ENCODE measurements at regions not wholly inside any gene's neighbourhood (a gene's known extent, or its start where the extent isn't known, plus 50 kb on each side); places are given as distances from the start of the nearest gene placed in this dataset.
"Not testable (repeated sequence)": the region's sequence is repeated elsewhere in the genome, so short reads cannot be mapped to it uniquely, and the experiment has no call there.

DNA sequence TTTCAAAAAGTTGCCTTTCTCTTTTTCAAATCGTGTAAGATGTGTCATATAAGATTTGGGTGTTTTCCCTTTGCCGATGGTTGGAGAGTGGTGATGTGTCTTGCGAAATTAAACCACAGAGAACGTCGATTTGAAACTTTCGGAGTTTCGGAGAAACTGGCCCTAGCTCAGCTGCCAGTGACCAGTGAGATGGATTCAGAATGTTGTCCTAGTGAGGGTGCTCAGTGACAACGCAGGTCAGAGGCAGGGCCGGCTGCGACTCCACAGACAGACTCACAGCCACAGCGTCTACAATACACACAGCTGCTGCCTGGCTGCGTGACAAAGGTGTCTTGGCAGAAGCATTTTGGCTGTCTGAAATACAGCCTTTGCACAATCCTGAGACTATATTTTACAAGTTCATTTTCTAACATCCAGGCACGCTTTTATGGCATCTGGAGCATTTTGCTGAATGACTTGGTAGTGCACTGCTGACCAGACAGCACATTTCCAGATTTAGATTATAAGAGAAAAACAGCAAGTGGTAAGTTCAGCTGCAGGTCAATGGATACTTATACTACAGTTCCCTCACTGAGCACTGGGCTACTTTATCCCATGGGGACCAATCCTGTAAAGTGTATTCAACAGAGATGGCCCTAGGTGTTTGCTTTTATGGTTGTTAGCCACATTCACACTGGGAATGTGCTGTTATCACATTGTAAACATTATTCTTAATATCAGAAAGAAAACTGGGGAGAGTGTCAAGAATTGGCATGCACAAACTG lies 207.5 kb downstream of the KCNRG start:
- DNase-seq (ENCODE audit: low read depth in 4 of 4, low spot score in 3 of 4): no peak

DNA sequence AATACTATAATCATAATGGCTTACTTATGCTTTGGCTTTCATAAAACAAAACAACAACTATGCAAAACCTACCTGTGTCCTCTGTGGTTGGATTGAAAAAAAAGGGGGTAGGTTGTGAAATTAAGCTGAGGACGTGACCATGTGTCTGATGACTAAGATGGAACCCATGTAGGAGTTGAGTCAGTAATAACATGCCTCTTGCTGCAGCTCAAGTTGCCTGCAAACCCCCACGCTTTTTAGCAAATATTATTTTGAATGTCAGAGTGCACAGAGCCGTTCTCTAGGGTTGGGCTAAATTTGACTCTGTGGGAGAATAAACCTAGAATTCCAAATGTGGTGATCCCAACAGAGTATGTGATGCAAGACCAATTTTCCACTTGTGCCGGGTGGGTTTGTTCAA lies 209.3 kb downstream of the KCNRG start:
- DNase-seq (ENCODE audit: low read depth in 4 of 4, low spot score in 3 of 4): no peak

DNA sequence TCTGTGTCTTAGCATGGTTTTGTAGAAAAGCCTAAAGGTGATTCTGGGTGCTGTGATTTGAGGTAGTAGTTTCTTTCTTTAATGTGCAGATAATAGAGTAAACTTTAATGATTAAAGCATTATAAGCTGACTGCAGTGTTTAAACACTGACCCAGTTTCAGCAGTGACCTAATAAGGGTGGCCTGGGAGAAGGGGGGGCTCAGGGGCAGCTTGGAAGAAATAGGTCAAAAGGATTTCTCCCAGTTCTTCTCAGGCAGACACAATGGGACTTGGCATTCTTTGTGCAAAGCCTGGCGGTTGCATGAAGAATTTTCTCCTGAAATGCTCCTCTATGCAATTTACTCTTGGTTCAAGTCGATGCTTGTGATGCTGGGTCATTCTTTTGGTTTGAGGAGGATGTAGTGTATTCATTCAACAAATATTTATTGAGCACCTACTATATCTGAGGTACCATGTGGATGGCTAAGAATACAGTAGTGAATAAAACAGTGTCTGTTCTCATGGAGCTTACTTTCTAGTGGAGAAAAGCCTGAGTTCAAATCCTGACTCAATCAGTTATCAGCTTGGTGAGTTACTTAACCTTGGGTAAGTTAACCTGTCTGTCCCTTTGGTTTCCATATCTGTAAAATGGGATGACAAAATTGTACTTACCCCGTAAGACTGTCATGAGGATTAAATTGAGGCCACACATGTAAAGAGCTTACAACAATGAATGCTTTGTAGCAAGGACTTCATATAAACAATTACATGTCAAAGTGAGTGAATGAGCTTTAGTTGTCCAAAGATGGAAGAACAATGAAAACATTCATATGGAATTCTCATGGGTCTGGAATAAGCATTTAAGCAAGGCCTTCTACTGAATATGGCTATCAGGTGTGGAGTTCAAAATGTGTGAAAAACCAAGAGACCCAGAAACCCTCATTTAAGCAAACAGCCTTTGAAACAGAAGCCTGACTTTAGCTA lies 210.2 kb downstream of the KCNRG start:
- DNase-seq (ENCODE audit: low read depth in 4 of 4, low spot score in 3 of 4): no peak

DNA sequence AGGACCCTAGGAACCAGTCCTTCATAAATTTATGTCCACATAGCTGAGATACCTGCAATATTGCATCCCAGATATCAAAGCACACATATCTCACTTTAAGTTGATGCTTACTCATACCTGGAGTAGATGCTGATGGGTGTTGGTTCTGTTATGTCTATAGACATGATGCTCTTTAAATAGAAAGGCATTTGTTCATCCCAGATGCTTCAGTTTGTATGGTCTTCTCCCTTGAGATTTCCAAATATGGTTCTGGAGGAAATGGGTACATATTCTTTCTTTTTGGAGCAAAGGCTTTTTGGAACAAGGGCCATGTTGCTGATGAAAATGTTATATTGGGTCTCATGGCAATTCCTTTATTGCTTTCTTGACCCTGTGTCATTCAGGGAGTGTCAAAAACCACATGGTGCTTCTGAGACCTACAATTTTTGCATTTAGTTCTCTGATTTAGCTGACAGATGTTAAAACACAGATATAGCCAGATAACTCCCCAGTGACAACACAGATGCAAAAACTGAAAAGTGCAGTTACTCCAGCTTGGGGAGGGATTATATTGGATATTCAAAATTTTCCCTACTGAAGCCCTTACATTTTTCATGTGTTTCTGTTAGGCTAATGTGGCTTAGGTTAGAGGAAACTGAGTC lies 211.4 kb downstream of the KCNRG start:
- DNase-seq (ENCODE audit: low read depth in 4 of 4, low spot score in 3 of 4): no peak

DNA sequence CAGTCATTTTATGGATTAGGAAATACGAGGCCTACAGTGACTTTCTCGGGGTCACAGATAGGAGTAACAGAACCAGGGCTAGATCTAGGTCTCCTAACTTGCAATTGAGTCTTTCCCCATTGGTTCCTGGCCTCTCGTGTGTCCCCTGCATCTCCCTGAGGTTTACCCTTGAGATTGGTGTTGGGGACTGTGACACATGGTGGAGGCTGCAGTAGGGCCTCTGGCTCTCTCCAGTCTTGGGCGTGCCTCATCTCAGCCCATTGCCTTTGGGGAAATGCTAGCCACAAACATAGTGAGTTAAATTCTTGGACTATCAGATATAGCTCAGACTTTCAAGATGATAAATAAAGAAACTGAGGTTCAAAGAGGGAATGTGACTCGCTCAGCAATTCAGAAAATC lies 212.1 kb downstream of the KCNRG start:
- no peak for DNase-seq (ENCODE audit: low read depth in 4 of 4, low spot score in 3 of 4)

DNA sequence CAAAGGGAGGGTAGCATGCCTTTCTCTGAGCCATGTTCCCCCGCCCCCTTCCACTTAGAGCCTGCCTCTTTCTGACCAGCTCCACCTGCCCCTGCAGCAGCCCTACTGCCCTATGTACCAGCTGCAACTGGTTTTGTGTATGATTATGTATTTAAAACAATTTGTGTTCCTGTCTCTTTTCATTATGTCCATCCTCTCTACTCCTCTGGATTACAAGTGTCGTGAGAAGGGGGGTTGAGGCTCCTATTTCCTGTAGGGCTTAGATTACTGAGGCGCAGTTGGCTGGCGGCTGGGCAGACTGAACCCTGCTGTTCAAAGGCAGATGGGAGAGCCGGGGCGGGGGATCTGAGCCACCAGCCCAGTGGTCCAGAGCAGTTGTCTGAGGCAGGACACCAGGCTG lies 213.3 kb downstream of the KCNRG start:
- DNase-seq (ENCODE audit: low read depth in 4 of 4, low spot score in 3 of 4): no peak

DNA sequence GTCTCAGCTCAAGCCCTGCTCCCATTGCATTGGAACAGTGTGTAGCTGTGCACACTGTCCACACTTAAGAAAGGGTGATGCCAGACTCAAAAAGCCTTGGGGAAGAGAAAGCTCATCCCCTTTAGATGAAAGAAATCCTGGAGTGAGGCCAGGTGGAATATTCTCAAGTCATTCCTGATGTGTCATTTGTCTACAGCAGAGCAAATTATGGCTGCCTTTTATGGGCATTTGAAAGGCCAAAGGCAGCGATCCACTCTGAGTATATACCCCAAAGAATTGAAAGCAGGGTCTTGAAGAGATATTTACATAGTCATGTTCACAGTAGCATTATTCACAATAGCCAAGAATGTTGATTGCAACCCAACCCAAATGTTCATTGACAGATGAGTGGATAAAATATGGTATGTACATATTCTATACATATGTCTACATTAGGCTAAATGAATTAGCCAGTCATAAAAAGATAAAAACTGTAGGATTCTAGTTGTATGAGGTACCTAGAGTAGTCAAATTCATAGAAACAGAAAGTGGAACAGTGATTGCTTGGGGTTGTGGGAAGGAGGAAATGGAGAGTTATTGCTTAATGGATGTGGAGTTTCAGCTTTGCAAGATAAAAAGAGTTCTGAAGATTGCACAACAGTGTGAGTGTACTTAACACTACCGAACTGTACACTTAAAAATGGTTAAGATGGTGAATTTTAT lies 214.9 kb downstream of the KCNRG start:
- DNase-seq (ENCODE audit: low read depth in 4 of 4, low spot score in 3 of 4): no peak

DNA sequence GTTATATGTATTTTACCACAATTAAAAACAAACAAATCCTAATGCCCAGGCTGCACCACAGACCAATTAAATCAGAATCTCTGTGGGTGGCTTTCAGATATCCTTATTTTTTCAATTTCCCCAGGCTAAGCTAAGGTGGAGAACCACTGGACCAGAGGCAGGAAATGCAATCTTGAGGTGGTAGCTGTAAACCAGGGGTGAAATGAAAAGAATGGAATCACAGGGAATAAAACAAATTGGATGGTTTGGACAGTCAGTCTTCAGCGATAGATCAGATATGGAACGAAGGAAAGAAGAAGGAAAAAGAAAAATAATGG lies 215.4 kb downstream of the KCNRG start:
- DNase-seq (ENCODE audit: low read depth in 4 of 4, low spot score in 3 of 4): no peak

DNA sequence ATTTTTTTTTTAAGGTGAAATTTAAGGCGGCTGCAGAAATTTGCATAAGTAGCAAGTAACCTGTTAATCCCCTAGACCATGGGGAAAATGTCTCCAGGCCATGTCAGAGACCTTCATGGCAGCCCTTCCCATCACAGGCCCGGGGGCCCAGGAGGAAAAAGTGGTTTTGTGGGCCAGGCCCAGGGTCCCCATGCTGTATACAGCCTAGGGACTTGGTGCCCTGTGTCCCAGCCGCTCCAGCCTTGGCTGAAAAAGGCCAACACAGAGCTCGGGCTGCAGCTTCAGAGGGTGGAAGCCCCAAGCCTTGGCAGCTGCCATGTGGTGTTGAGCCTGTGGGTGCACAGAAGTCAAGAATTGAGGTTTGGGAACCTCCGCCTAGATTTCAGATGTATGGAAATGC lies 218.3 kb downstream of the KCNRG start:
- DNase-seq (ENCODE audit: low read depth in 4 of 4, low spot score in 3 of 4): not testable (repeated sequence)

DNA sequence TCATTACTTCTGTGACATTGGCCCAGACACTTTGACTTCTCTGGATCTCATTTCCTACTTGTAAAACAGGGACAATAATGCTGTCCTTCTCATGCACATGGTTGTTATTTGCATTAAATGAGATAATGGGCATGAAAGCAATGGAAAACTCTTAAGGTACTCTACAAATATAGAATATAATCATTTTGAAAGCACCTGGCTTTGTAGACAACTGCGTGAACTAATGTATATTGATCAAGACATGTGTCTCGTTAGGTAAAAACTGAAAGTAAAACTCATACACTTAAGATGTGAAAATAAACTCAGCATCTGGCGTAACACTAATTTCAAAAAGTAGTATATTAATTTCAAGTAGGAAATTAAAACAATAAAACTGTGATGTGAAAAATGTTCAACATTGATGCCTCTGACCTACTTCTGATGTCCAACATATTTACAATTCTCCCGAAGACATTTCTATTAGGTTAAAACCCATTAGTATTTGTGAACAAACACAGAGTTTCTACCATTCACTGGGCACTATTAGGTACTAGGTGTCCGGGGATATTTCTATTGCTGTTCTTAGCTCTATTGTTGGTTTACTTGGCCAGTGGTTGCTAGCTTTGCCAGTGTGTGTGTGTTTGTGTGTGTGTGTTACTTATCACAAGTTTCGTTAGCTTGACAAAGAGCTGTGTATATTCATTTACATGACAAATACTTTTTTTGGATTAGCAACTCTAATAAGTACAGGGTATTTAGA lies 220.5 kb downstream of the KCNRG start:
- no peak for DNase-seq (ENCODE audit: low read depth in 4 of 4, low spot score in 3 of 4)

DNA sequence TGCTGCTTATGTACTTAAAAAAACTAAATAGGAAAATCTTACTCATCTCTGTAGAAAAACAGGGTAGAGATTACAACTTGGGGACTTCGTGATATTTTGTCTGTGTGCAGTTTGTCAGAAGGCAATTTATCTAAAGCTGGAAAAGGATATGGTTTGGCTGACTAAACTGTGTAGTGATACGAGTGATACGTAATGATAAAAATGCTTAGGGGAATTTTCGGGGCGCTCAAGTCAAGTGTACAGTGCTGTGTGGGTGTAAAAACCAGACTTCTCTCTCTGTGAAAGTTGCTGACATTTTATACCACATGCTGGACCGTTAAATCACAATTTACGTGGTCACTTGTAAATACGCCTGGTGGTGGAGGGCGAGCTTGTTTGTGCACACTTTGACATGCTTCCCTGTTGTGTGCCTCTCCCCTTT lies 221.7 kb downstream of the KCNRG start:
- DNase-seq (ENCODE audit: low read depth in 4 of 4, low spot score in 3 of 4): no peak

DNA sequence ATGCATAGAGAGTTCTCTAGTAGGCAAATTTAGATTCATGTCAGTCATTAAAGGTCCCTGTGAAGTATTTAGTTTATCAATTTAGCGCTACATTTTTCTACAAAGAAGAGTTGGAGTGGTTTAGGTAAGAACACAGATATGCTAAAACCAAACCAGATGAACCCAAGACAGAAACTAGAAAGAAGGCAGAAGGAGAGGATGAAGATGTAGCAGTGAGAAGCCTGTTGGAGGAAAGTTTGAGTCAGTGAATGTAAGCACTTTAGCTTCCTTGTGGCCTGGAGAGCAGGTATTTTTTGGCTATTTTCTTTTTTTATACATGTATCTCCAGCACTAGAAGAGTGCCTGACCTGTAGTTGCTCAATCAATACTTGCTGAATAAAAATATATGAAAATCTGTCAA lies 223.7 kb downstream of the KCNRG start:
- DNase-seq (ENCODE audit: low read depth in 4 of 4, low spot score in 3 of 4): no peak

DNA sequence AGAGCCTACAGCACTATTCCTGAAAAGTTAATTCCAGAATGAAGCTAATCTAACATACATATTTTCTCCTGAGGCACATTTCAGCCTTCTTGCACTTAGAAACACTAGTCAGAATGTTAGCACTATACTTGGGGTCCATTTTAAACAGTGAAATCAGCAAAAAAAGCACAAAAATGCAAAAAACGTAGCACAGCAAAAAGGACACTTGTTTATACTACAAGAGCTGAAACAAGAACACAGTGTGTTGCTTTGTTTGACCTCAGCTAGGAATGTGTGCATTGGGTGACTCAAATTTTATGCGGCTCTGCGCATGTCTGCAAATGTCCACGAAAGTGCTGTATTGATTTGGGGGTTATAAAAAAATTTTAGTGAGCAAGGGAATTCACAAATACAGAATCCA lies 226.2 kb downstream of the KCNRG start:
- no peak for DNase-seq (ENCODE audit: low read depth in 4 of 4, low spot score in 3 of 4)

DNA sequence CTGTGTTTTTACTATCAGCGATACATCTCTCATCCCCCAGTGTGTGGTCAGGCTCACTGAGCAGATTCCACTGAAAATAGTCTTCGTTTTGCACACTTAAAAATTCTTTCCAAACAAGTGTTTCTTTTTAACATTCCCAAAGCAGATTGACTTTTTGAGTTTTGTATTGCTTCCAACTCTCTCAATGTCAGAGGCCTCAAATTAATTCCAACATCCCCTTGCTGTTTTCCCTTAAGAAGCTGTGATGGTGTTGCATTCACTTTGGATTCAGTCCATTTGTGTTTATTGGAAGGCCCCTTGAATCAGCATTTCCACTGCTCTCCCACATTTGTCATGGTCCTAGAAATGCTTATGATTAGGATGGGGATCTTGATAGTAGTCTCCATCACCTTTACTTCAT lies 228.7 kb downstream of the KCNRG start:
- no peak for DNase-seq (ENCODE audit: low read depth in 4 of 4, low spot score in 3 of 4)

DNA sequence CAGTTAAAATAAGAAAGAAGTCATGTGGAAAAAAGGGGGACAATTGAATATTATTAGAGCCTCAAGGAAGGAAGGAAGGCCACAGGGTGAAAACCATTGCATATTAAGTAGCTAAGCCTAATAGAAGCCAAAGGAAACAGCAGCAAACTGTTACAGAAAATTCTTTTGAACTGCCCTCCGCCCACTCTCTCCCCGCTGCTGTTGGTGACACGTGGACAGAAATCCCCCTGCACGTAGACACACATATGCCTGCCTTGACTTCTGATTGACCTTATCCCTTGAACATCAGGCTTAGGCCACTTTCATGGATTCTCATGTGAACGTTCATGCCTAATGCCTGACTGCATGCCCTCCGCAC lies 229.1 kb downstream of the KCNRG start:
- no peak for DNase-seq (ENCODE audit: low read depth in 4 of 4, low spot score in 3 of 4)

DNA sequence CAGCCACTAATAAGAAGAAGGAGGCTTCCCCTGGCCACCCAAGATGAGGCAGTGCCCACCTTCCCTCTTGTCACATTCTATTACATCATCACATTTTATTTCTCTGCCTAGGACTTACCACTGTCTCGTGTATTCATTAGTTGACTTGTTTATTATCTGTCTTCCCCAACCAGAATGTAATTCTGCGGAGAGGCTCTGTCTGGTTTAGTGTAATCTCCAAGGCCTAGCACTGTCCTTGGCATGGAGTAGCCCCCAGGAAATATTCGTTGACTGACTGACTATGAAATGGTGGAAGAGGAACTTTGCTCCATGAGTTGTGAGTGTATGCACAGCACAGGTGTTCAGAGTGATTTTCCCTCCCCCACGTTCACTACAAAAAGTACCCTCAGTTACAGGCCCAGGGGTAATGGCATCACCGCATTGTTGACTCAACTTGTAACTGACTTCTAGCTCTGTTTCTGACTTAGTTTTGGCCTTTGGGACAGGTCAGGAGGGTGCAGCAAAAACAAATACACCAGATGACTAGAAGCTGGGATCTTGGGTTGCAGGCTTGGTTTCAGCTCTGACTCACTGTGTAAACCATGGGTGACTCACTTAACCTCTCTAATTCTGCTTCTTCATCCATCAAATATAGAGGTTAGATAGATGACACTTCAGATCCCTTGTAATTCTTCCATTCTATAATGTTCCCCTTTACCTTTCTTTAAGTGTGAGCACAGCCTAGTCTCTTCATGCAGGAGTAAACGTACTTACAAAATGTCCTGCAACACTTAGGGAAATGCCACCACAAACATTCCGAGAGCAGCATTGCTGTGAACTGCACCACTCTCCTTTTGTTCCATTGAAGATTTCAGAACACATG lies 229.7 kb downstream of the KCNRG start:
- no peak for DNase-seq (ENCODE audit: low read depth in 4 of 4, low spot score in 3 of 4)

DNA sequence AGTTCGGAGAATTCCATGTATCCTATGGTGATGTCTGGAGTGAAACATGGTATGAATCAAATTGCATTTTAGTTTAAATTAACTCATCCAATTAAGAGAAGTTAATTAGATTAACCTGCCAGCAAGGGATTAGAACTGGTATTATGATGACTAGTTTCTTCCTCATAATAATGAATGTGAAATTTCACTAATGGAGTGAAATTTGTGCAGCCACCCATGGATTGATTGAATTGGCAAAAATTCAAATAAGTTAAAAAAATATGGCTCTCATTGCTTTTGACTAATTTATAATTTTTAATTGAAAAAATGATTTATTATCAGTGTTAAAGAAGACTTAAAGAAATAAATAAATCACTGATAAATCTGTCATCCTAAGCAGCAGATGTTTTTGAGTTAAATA lies 232.0 kb downstream of the KCNRG start:
- no peak for DNase-seq (ENCODE audit: low read depth in 4 of 4, low spot score in 3 of 4)

DNA sequence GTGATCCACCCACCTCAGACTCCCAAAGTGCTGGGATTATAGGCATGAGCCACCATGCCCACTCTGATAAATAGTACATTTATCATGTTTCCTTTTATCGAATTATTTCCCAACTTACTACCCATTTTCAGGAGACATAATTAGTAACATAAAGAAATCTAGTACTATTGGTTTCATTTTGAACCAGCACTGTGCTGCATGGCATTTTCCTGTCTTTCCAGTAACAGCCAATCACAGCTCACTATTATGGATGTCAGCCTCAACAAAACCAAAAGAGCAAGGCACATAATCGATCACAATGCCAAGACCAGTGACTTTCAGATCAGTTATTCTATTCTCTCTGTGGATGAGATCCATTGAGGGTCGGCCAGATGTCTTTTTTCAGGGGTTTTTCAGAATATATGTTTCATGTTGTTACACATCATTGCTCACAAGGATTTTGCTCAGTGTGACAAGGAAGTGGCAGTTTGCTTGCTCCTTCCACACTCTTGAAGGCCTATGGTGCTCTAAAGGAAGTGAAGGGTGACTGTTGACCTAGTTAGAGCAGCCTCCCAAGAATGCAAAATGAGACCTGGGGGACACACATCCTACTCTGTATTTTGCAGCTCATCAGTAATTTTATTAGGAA lies 233.4 kb downstream of the KCNRG start:
- DNase-seq (ENCODE audit: low read depth in 4 of 4, low spot score in 3 of 4): no peak

DNA sequence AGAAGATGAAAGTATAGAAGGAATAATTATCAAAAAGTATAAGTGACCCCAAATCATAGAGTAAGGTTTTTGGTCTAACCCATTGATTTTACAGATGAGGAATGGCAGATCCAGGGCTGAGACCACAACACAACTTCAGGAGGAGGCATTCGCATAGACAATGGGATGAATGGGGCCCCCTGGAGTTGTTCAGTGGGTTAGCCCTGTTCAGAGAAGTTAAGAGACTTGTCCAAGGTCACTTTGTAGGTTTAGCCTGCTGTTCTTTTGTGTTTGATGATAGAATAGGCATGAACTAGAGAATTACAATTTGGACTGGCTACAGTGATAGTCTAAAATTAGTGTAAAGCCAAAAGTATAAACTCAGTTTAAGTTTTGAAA lies 233.9 kb downstream of the KCNRG start:
- no peak for DNase-seq (ENCODE audit: low read depth in 4 of 4, low spot score in 3 of 4)
